Panc1 (cell line): ENCODE measurements at regions not wholly inside any gene's neighbourhood (a gene's known extent, or its start where the extent isn't known, plus 50 kb on each side); places are given as distances from the start of the nearest gene placed in this dataset.

ENCODE experiments used
- ATAC-seq: fragments of 200-7000 bp; cut with Tn5 transposase; 2 replicates; pipeline ENCODE4 v1.9.1; 2020; ENCODE audit warnings: mild to moderate bottlenecking, moderate library complexity
- BruUV-seq: library from RNA; stranded (reverse); fragments of 400-500 nt; replicated peaks from 2 replicates; lab custom pipeline; 2021; lab: Mats Ljungman, UMichigan
- CTCF ChIA-PET: fragments of 300-600 bp; sonication (Branson Sonifier 250); formaldehyde crosslinking; loops from one replicate; lab custom pipeline; 2022; ENCODE audit warnings: antibody characterized with exemption; lab: Charles Lee
- POLR2A ChIA-PET: fragments of 300-600 bp; sonication (Branson Sonifier 250); formaldehyde crosslinking; loops from one replicate; lab custom pipeline; 2022; ENCODE audit warnings: antibody characterized with exemption; lab: Charles Lee
- DNase-seq: peaks from one replicate; pipeline ENCODE4 v3.0.0-alpha.2; 2010; ENCODE audit warnings: low read depth, low spot score
- H3K27ac ChIP-seq: 2 replicates; pipeline ENCODE4 v1.5.1; 2011; ENCODE audit warnings: mild to moderate bottlenecking, low read length, inconsistent platforms
- H3K27me3 ChIP-seq: fragments of 200-500 bp; sonication (Bioruptor generic); 2 replicates; pipeline ENCODE4 v1.6.0; 2014; ENCODE audit warnings: low read length, inconsistent platforms; ENCODE audit not compliant: control insufficient read depth, insufficient read depth
- H3K36me3 ChIP-seq: fragments of 200-500 bp; sonication (Bioruptor generic); 2 replicates; pipeline ENCODE4 v1.5.1; 2014; ENCODE audit warnings: inconsistent platforms, mild to moderate bottlenecking, low read length, moderate library complexity; ENCODE audit not compliant: control insufficient read depth, insufficient read depth
- H3K4me1 ChIP-seq: 2 replicates; pipeline ENCODE4 v1.5.1; 2011; ENCODE audit warnings: inconsistent platforms, mild to moderate bottlenecking, low read length, moderate library complexity; ENCODE audit not compliant: control insufficient read depth, insufficient read depth
- H3K4me3 ChIP-seq, 2 experiments: 2 replicates each; pipeline ENCODE4 v1.5.1; 2011 to 2012; ENCODE audit warnings: low read depth in 2 of 2, low read length in 2 of 2, mild to moderate bottlenecking in 2 of 2, inconsistent platforms in 1 of 2, moderate library complexity in 1 of 2
- H3K9me3 ChIP-seq: fragments of 200-500 bp; sonication (Bioruptor generic); 2 replicates; pipeline ENCODE4 v1.5.1; 2014; ENCODE audit warnings: low read depth, mild to moderate bottlenecking, inconsistent platforms, low read length, moderate library complexity; ENCODE audit not compliant: control insufficient read depth, insufficient read depth
- POLR2AphosphoS5 ChIP-seq: IDR thresholded peaks from 2 replicates; pipeline ENCODE4 v1.6.1; 2012; ENCODE audit warnings: mild to moderate bottlenecking, low read depth, low read length, moderate library complexity
- SIN3A ChIP-seq: IDR thresholded peaks from 2 replicates; pipeline ENCODE4 v1.6.1; 2012; ENCODE audit warnings: low read depth, mild to moderate bottlenecking, low read length, moderate library complexity, borderline replicate concordance; ENCODE audit not compliant: insufficient read depth
- TCF7L2 ChIP-seq: IDR thresholded peaks from 2 replicates; pipeline ENCODE4 v1.6.1; 2011; ENCODE audit warnings: mild to moderate bottlenecking, low read depth, low read length, inconsistent platforms
- in situ Hi-C: cut with HindIII; loops from 2 replicates; pipeline ENCODE4 v1.10.0; 2016; ENCODE audit warnings: low sequenced_read_pairs, low pct_unique_long_range_greater_than_20kb
- intact Hi-C: fragments of 100-400 bp; cut with micrococcal nuclease; formaldehyde crosslinking; loops from one replicate; pipeline ENCODE4 v1.10.0; 2022; ENCODE audit not compliant: unreplicated experiment
- TF ChIP-seq, protein P1 (sequence below): fragments of 450-650 bp; IDR thresholded peaks from 2 replicates; pipeline ENCODE4 v1.5.1; 2017; ENCODE audit warnings: mild to moderate bottlenecking
- TF ChIP-seq, protein P2 (sequence below), 2 experiments: IDR thresholded peaks; 2 replicates each; pipeline ENCODE4 v1.6.1; 2011 to 2012; ENCODE audit warnings: low read depth in 2 of 2, control low read depth in 1 of 2, low read length in 1 of 2, mild to moderate bottlenecking in 1 of 2, moderate library complexity in 1 of 2; ENCODE audit not compliant: insufficient read depth in 1 of 2

DNA sequence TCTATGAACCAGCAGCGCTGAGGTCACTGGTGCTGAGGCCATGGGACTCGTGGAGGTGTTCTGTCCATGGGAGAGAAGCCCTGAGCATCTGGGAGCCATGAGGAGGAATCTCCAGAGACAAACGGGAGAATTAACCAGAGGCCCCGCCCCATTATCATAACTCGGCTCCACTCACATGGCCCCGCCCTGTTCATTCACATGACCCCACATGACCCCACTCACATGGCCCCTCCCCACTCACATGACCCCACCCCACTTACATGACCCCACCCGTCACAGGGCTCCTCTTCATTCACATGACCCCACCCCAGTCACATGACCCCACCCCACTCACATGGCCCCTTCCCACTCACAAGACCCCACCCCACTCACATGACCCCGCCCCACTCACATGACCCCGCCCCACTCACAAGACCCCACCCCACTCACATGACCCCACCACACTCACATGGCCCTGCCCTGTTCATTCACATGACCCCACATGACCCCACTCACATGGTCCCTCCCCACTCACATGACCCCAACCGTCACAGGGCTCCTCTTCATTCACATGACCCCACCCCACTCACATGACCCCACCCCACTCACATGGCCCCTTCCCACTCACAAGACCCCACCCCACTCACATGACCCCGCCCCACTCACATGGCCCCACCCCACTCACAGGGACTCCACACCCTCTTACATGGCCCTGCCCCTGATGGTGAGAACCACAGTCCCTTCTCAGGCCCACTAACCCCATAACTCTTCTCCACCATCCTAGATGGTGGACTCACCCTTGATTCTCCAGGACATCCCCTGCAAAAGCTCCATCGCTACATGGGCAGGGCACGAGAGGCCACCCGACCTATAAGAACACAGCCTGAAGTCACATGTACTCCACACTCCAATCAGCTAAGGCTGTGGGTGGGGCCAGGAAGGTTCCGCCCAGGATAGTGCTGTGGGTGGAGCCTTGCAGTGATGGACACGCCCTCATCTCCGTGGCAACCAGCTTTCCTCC is 151.1 kb upstream of the SFSWAP start:
- H3K4me3 ChIP-seq, result no peak overlapping the region
- H3K27me3 ChIP-seq, result no peaks in the 10 kb centered on the region
- CTCF ChIA-PET, result no interaction called here
- H3K36me3 ChIP-seq, result no peaks in the 10 kb centered on the region
- H3K27ac ChIP-seq, result no peak overlapping the region
- 0 out of 2 replicates have a peak, but pooled peaks cover 2% of the 10 kb centered on the region for H3K4me1 ChIP-seq
- POLR2A ChIA-PET, result no interaction called here
- BruUV-seq, result no TSS peak
- DNase-seq (no peak), ATAC-seq (peak; percentile 68)
- intact Hi-C loops (no loop called here), in situ Hi-C loops (no loop called here)
- TF ChIP-seq POLR2AphosphoS5 (no peak), TCF7L2 (no peak), SIN3A (no peak)
- TF ChIP-seq, protein P1, sequence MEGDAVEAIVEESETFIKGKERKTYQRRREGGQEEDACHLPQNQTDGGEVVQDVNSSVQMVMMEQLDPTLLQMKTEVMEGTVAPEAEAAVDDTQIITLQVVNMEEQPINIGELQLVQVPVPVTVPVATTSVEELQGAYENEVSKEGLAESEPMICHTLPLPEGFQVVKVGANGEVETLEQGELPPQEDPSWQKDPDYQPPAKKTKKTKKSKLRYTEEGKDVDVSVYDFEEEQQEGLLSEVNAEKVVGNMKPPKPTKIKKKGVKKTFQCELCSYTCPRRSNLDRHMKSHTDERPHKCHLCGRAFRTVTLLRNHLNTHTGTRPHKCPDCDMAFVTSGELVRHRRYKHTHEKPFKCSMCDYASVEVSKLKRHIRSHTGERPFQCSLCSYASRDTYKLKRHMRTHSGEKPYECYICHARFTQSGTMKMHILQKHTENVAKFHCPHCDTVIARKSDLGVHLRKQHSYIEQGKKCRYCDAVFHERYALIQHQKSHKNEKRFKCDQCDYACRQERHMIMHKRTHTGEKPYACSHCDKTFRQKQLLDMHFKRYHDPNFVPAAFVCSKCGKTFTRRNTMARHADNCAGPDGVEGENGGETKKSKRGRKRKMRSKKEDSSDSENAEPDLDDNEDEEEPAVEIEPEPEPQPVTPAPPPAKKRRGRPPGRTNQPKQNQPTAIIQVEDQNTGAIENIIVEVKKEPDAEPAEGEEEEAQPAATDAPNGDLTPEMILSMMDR, result no peak
- TF ChIP-seq, protein P2, sequence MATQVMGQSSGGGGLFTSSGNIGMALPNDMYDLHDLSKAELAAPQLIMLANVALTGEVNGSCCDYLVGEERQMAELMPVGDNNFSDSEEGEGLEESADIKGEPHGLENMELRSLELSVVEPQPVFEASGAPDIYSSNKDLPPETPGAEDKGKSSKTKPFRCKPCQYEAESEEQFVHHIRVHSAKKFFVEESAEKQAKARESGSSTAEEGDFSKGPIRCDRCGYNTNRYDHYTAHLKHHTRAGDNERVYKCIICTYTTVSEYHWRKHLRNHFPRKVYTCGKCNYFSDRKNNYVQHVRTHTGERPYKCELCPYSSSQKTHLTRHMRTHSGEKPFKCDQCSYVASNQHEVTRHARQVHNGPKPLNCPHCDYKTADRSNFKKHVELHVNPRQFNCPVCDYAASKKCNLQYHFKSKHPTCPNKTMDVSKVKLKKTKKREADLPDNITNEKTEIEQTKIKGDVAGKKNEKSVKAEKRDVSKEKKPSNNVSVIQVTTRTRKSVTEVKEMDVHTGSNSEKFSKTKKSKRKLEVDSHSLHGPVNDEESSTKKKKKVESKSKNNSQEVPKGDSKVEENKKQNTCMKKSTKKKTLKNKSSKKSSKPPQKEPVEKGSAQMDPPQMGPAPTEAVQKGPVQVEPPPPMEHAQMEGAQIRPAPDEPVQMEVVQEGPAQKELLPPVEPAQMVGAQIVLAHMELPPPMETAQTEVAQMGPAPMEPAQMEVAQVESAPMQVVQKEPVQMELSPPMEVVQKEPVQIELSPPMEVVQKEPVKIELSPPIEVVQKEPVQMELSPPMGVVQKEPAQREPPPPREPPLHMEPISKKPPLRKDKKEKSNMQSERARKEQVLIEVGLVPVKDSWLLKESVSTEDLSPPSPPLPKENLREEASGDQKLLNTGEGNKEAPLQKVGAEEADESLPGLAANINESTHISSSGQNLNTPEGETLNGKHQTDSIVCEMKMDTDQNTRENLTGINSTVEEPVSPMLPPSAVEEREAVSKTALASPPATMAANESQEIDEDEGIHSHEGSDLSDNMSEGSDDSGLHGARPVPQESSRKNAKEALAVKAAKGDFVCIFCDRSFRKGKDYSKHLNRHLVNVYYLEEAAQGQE (IDR thresholded peaks at IDR 0.05; ENCODE audit: insufficient read depth in 1 of 2, low read depth in 2 of 2, low read length in 1 of 2), result no peak
- no peaks in the 10 kb centered on the region for H3K9me3 ChIP-seq

DNA sequence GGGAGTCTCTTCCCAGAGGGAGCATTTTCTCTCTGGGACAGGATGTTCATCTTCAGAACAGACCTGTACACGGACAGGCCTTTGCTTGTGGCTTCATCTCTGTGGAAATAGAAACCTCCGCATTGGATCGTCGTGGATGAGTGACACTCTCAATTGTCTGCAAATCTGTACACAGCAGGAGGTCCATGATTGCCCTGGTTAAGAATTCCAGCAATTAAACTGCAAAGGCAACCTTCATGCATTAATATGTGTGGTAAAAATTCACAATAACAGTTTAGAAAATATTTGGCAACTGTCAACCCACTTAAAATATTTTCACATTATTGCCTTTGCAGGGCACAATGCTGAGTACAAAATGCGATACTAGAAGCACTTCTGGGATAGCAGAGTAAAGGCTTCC is 149.8 kb upstream of the SFSWAP start:
- ATAC-seq, result no peak
- TF ChIP-seq, protein P1, result no peak
- TF ChIP-seq SIN3A (no peak), POLR2AphosphoS5 (no peak), TCF7L2 (no peak)
- TF ChIP-seq, protein P2 (IDR thresholded peaks at IDR 0.05; ENCODE audit: insufficient read depth in 1 of 2, low read depth in 2 of 2, low read length in 1 of 2), result no peak
- H3K4me1 ChIP-seq, result 0 out of 2 replicates have a peak, but pooled peaks cover 2% of the 10 kb centered on the region
- ChIA-PET POLR2A (no interaction called here), CTCF (no interaction called here)
- no peaks in the 10 kb centered on the region for H3K36me3 ChIP-seq
- H3K9me3 ChIP-seq, result no peaks in the 10 kb centered on the region
- in situ Hi-C loops, result no loop called here
- intact Hi-C loops, result no loop called here
- H3K27me3 ChIP-seq, result no peaks in the 10 kb centered on the region; the same call in 1 of the 2 replicates
- no peak for DNase-seq
- no TSS peak for BruUV-seq
- H3K4me3 ChIP-seq, result no peak overlapping the region
- no peak overlapping the region for H3K27ac ChIP-seq
